ENCODE measurements at regions not wholly inside any gene's neighbourhood (a gene's known extent, or its start where the extent isn't known, plus 50 kb on each side); places are given as distances from the start of the nearest gene placed in this dataset.

- 87% methylated on average over 5 of the region's 5 CpGs for WGBS
- no peak overlapping the region for H3K4me3 ChIP-seq (ENCODE audit: low read depth, low read length)
- H3K4me1 ChIP-seq (ENCODE audit: insufficient read depth), result no peaks in the 10 kb centered on the region
- H3K27ac ChIP-seq (ENCODE audit: low read depth), result no peak overlapping the region
- no peak for DNase-seq (ENCODE audit: extremely low spot score)
- H3K36me3 ChIP-seq (ENCODE audit: insufficient read depth), result no peaks in the 10 kb centered on the region
Observed at GRCh38 chr6:14310960-14311359, 193.4 kb downstream of the CD83 start.

- DNase-seq (ENCODE audit: extremely low spot score), result no peak
- H3K27ac ChIP-seq (ENCODE audit: low read depth), result no peak overlapping the region
- 92% methylated on average over 6 of the region's 6 CpGs for WGBS
Observed at GRCh38 chr6:14312587-14312986, 195.0 kb downstream of the CD83 start.

GRCh38 chr6:14313248-14313647, 195.7 kb downstream of the CD83 start:
- Histone ChIP-seq H3K4me3 (ENCODE audit: low read depth, low read length) (no peak overlapping the region), H3K27ac (ENCODE audit: low read depth) (no peak overlapping the region), H3K36me3 (ENCODE audit: insufficient read depth) (no peaks in the 10 kb centered on the region), H3K4me1 (ENCODE audit: insufficient read depth) (no peaks in the 10 kb centered on the region)
- no peak for DNase-seq (ENCODE audit: extremely low spot score)
- WGBS, result 95% methylated on average over 2 of the region's 2 CpGs

More at GRCh38 chr6:14312587-14312986, 195.0 kb downstream of the CD83 start:
- H3K36me3 ChIP-seq (ENCODE audit: insufficient read depth), result no peaks in the 10 kb centered on the region
- no peak overlapping the region for H3K4me3 ChIP-seq (ENCODE audit: low read depth, low read length)
- H3K4me1 ChIP-seq (ENCODE audit: insufficient read depth), result no peaks in the 10 kb centered on the region

- no peak for DNase-seq (ENCODE audit: extremely low spot score)
- H3K4me1 ChIP-seq (ENCODE audit: insufficient read depth), result no peaks in the 10 kb centered on the region
Observed at GRCh38 chr6:14315353-14315752, 197.8 kb downstream of the CD83 start.

GRCh38 chr6:14316651-14317386, 199.2 kb downstream of the CD83 start:
- H3K36me3 ChIP-seq (ENCODE audit: insufficient read depth), result no peaks in the 10 kb centered on the region
- WGBS, result 67% methylated on average over 10 of the region's 10 CpGs
- no peak overlapping the region for H3K4me3 ChIP-seq (ENCODE audit: low read depth, low read length)
- no peaks in the 10 kb centered on the region for H3K4me1 ChIP-seq (ENCODE audit: insufficient read depth)
- H3K27ac ChIP-seq (ENCODE audit: low read depth), result no peak overlapping the region
- DNase-seq (ENCODE audit: extremely low spot score), result peak; percentile 67

More at GRCh38 chr6:14315353-14315752, 197.8 kb downstream of the CD83 start:
- no peaks in the 10 kb centered on the region for H3K36me3 ChIP-seq (ENCODE audit: insufficient read depth)
- no peak overlapping the region for H3K27ac ChIP-seq (ENCODE audit: low read depth)
- no peak overlapping the region for H3K4me3 ChIP-seq (ENCODE audit: low read depth, low read length)

- H3K4me3 ChIP-seq (ENCODE audit: low read depth, low read length), result no peak overlapping the region
- 79% methylated on average over 6 of the region's 6 CpGs for WGBS
- no peak for DNase-seq (ENCODE audit: extremely low spot score)
Observed at GRCh38 chr6:14317387-14317970, 199.9 kb downstream of the CD83 start.

GRCh38 chr6:14320332-14320731, 202.8 kb downstream of the CD83 start:
- Histone ChIP-seq H3K27ac (ENCODE audit: low read depth) (no peak overlapping the region), H3K4me3 (ENCODE audit: low read depth, low read length) (no peak overlapping the region), H3K4me1 (ENCODE audit: insufficient read depth) (no peaks in the 10 kb centered on the region), H3K36me3 (ENCODE audit: insufficient read depth) (no peaks in the 10 kb centered on the region)
- WGBS, result 60% methylated on average over 5 of the region's 5 CpGs
- peak; percentile 32 for DNase-seq (ENCODE audit: extremely low spot score)

More at GRCh38 chr6:14317387-14317970, 199.9 kb downstream of the CD83 start:
- Histone ChIP-seq H3K27ac (ENCODE audit: low read depth) (no peak overlapping the region), H3K36me3 (ENCODE audit: insufficient read depth) (no peaks in the 10 kb centered on the region), H3K4me1 (ENCODE audit: insufficient read depth) (no peaks in the 10 kb centered on the region)

GRCh38 chr6:14321992-14322772, 204.6 kb downstream of the CD83 start:
- Histone ChIP-seq H3K4me3 (ENCODE audit: low read depth, low read length) (no peak overlapping the region), H3K27ac (ENCODE audit: low read depth) (no peak overlapping the region), H3K36me3 (ENCODE audit: insufficient read depth) (no peaks in the 10 kb centered on the region), H3K4me1 (ENCODE audit: insufficient read depth) (no peaks in the 10 kb centered on the region)
- WGBS, result 92% methylated on average over 10 of the region's 10 CpGs
- DNase-seq (ENCODE audit: extremely low spot score), result no peak

- Histone ChIP-seq H3K4me1 (ENCODE audit: insufficient read depth) (no peaks in the 10 kb centered on the region), H3K36me3 (ENCODE audit: insufficient read depth) (no peaks in the 10 kb centered on the region), H3K4me3 (ENCODE audit: low read depth, low read length) (no peak overlapping the region), H3K27ac (ENCODE audit: low read depth) (no peak overlapping the region)
- 94% methylated on average over 3 of the region's 3 CpGs for WGBS
- DNase-seq (ENCODE audit: extremely low spot score), result no peak
Observed at GRCh38 chr6:14322841-14323240, 205.3 kb downstream of the CD83 start.

GRCh38 chr6:14326774-14327173, 209.2 kb downstream of the CD83 start:
- Histone ChIP-seq H3K4me3 (ENCODE audit: low read depth, low read length) (no peak overlapping the region), H3K4me1 (ENCODE audit: insufficient read depth) (no peaks in the 10 kb centered on the region), H3K27ac (ENCODE audit: low read depth) (no peak overlapping the region), H3K36me3 (ENCODE audit: insufficient read depth) (no peaks in the 10 kb centered on the region)
- no peak for DNase-seq (ENCODE audit: extremely low spot score)
- WGBS, result 94% methylated on average over 2 of the region's 2 CpGs

- no peak overlapping the region for H3K4me3 ChIP-seq (ENCODE audit: low read depth, low read length)
- no peaks in the 10 kb centered on the region for H3K4me1 ChIP-seq (ENCODE audit: insufficient read depth)
- WGBS, result 89% methylated on average over 9 of the region's 9 CpGs
- no peak for DNase-seq (ENCODE audit: extremely low spot score)
- H3K27ac ChIP-seq (ENCODE audit: low read depth), result no peak overlapping the region
- no peaks in the 10 kb centered on the region for H3K36me3 ChIP-seq (ENCODE audit: insufficient read depth)
Observed at GRCh38 chr6:14328163-14328562, 210.6 kb downstream of the CD83 start.

- no peak for DNase-seq (ENCODE audit: extremely low spot score)
- H3K4me3 ChIP-seq (ENCODE audit: low read depth, low read length), result no peak overlapping the region
- no peaks in the 10 kb centered on the region for H3K4me1 ChIP-seq (ENCODE audit: insufficient read depth)
- H3K36me3 ChIP-seq (ENCODE audit: insufficient read depth), result no peaks in the 10 kb centered on the region
- no peak overlapping the region for H3K27ac ChIP-seq (ENCODE audit: low read depth)
- 77% methylated on average over 5 of the region's 5 CpGs for WGBS
Observed at GRCh38 chr6:14333556-14334305, 216.2 kb downstream of the CD83 start.

- DNase-seq (ENCODE audit: extremely low spot score), result no peak
- Histone ChIP-seq H3K4me3 (ENCODE audit: low read depth, low read length) (no peak overlapping the region), H3K36me3 (ENCODE audit: insufficient read depth) (no peaks in the 10 kb centered on the region), H3K27ac (ENCODE audit: low read depth) (no peak overlapping the region), H3K4me1 (ENCODE audit: insufficient read depth) (no peaks in the 10 kb centered on the region)
- WGBS, result 94% methylated on average over 2 of the region's 2 CpGs
Observed at GRCh38 chr6:14335071-14335470, 217.5 kb downstream of the CD83 start.

All from urinary bladder (tissue), 3 donors.